ENCODE measurements at regions not wholly inside any gene's neighbourhood (a gene's known extent, or its start where the extent isn't known, plus 50 kb on each side); places are given as distances from the start of the nearest gene placed in this dataset.

- no peaks in the 10 kb centered on the region for H3K9me3 ChIP-seq (ENCODE audit: insufficient read depth, low read depth, low read length)
- no peaks in the 10 kb centered on the region for H3K27me3 ChIP-seq (ENCODE audit: insufficient read depth, low read length, poor library complexity, severe bottlenecking)
- H3K9me2 ChIP-seq (replicated peaks; ENCODE audit: low read depth, low read length): no peaks in the 10 kb centered on the region
- H3K79me2 ChIP-seq (ENCODE audit: insufficient read depth, low read length): no peaks in the 10 kb centered on the region
- no peaks in the 10 kb centered on the region for H3F3A ChIP-seq (ENCODE audit: low read depth)
- no peak for TF ChIP-seq CTCF (conservative IDR thresholded peaks at IDR 0.05; ENCODE audit: low read length)
- H3K9ac ChIP-seq (ENCODE audit: low read depth, low read length, poor library complexity, severe bottlenecking): no peak overlapping the region
- no peak overlapping the region for H3K4me2 ChIP-seq (ENCODE audit: low read depth, low read length, poor library complexity, severe bottlenecking)
- H3K4me3 ChIP-seq (ENCODE audit: low read length, poor library complexity, severe bottlenecking): no peak overlapping the region
- H3K36me3 ChIP-seq (ENCODE audit: insufficient read depth, low read length): no peaks in the 10 kb centered on the region
- H3K4me1 ChIP-seq (ENCODE audit: insufficient read depth, low read length, poor library complexity, severe bottlenecking): no peaks in the 10 kb centered on the region
- no peaks in the 10 kb centered on the region for H4K20me1 ChIP-seq (ENCODE audit: insufficient read depth, low read length, poor library complexity, severe bottlenecking)
- H2AFZ ChIP-seq (ENCODE audit: low read length): no peak overlapping the region
Observed at GRCh38 chr9:79201636-79202035, 370.1 kb upstream of the TLE4 start.

- peaks cover 45% of the 10 kb centered on the region for H3K4me1 ChIP-seq (ENCODE audit: insufficient read depth, low read length, poor library complexity, severe bottlenecking)
- H3F3A ChIP-seq (ENCODE audit: low read depth): 0 out of 2 replicates have a peak, but pooled peaks cover 5% of the 10 kb centered on the region
- no peak overlapping the region for H3K9ac ChIP-seq (ENCODE audit: low read depth, low read length, poor library complexity, severe bottlenecking)
- H4K20me1 ChIP-seq (ENCODE audit: insufficient read depth, low read length, poor library complexity, severe bottlenecking): no peaks in the 10 kb centered on the region
- H3K4me2 ChIP-seq (ENCODE audit: low read depth, low read length, poor library complexity, severe bottlenecking): peak overlapping the region; percentile 36
- no peaks in the 10 kb centered on the region for H3K36me3 ChIP-seq (ENCODE audit: insufficient read depth, low read length)
- no peaks in the 10 kb centered on the region for H3K27me3 ChIP-seq (ENCODE audit: insufficient read depth, low read length, poor library complexity, severe bottlenecking)
- H3K9me3 ChIP-seq (ENCODE audit: insufficient read depth, low read depth, low read length): no peaks in the 10 kb centered on the region
- no peak overlapping the region for H3K4me3 ChIP-seq (ENCODE audit: low read length, poor library complexity, severe bottlenecking)
- no peaks in the 10 kb centered on the region for H3K79me2 ChIP-seq (ENCODE audit: insufficient read depth, low read length)
- H2AFZ ChIP-seq (ENCODE audit: low read length): no peak overlapping the region
- TF ChIP-seq EZH2phosphoT487 (IDR thresholded peaks at IDR 0.05; ENCODE audit: borderline replicate concordance): no peak
- TF ChIP-seq CTCF (conservative IDR thresholded peaks at IDR 0.05; ENCODE audit: low read length): no peak
- H3K9me2 ChIP-seq (replicated peaks; ENCODE audit: low read depth, low read length): no peaks in the 10 kb centered on the region
Observed at GRCh38 chr9:79208791-79209396, 362.9 kb upstream of the TLE4 start.

GRCh38 chr9:79210541-79211243 lies 361.1 kb upstream of the TLE4 start:
- H3K4me1 ChIP-seq (ENCODE audit: insufficient read depth, low read length, poor library complexity, severe bottlenecking): peaks cover 45% of the 10 kb centered on the region
- no peaks in the 10 kb centered on the region for H4K20me1 ChIP-seq (ENCODE audit: insufficient read depth, low read length, poor library complexity, severe bottlenecking)
- H3K27me3 ChIP-seq (ENCODE audit: insufficient read depth, low read length, poor library complexity, severe bottlenecking): no peaks in the 10 kb centered on the region
- no peaks in the 10 kb centered on the region for H3K9me2 ChIP-seq (replicated peaks; ENCODE audit: low read depth, low read length)
- H3K79me2 ChIP-seq (ENCODE audit: insufficient read depth, low read length): no peaks in the 10 kb centered on the region
- no peaks in the 10 kb centered on the region for H3K36me3 ChIP-seq (ENCODE audit: insufficient read depth, low read length)
- H2AFZ ChIP-seq (ENCODE audit: low read length): no peak overlapping the region; the same call in 1 of the 2 replicates
- H3K4me3 ChIP-seq (ENCODE audit: low read length, poor library complexity, severe bottlenecking): no peak overlapping the region
- no peak overlapping the region for H3K4me2 ChIP-seq (ENCODE audit: low read depth, low read length, poor library complexity, severe bottlenecking)
- 0 out of 2 replicates have a peak, but pooled peaks cover 5% of the 10 kb centered on the region for H3F3A ChIP-seq (ENCODE audit: low read depth)
- H3K9me3 ChIP-seq (ENCODE audit: insufficient read depth, low read depth, low read length): no peaks in the 10 kb centered on the region
- H3K9ac ChIP-seq (ENCODE audit: low read depth, low read length, poor library complexity, severe bottlenecking): no peak overlapping the region
- TF ChIP-seq CTCF (conservative IDR thresholded peaks at IDR 0.05; ENCODE audit: low read length): no peak
- TF ChIP-seq EZH2phosphoT487 (IDR thresholded peaks at IDR 0.05; ENCODE audit: borderline replicate concordance): no peak
